Liver (tissue), 8 donors: ENCODE measurements at regions not wholly inside any gene's neighbourhood (a gene's known extent, or its start where the extent isn't known, plus 50 kb on each side); places are given as distances from the start of the nearest gene placed in this dataset.

ENCODE experiments used
- DNase-seq: peaks from one replicate; pipeline ENCODE4 v3.0.0-alpha.2; 2017; ENCODE audit warnings: low spot score
- H3K27ac ChIP-seq, 2 donors: one replicate each; pipeline ENCODE4 v1.7.0; 2013; ENCODE audit warnings: inconsistent platforms in 2 of 2, low read length in 2 of 2, control low read depth in 1 of 2, low read depth in 1 of 2, mild to moderate bottlenecking in 1 of 2
- H3K27me3 ChIP-seq, 4 donors: one replicate each; pipeline versions ENCODE4 v1.6.1 to v1.7.0; 2013; ENCODE audit warnings: low read length in 3 of 4, inconsistent platforms in 1 of 4, mild to moderate bottlenecking in 1 of 4, moderate library complexity in 1 of 4; ENCODE audit not compliant: control insufficient read depth in 4 of 4, insufficient read depth in 4 of 4
- H3K36me3 ChIP-seq, 4 donors: one replicate each; pipeline versions ENCODE4 v1.6.1 to v1.7.0; 2013; ENCODE audit warnings: low read length in 3 of 4, mild to moderate bottlenecking in 3 of 4, low read depth in 1 of 4, moderate library complexity in 1 of 4; ENCODE audit not compliant: control insufficient read depth in 4 of 4, insufficient read depth in 3 of 4
- H3K4me1 ChIP-seq, 4 donors: one replicate each; pipeline versions ENCODE4 v1.6.1 to v1.7.0; 2013; ENCODE audit warnings: low read length in 3 of 4, mild to moderate bottlenecking in 3 of 4, moderate library complexity in 1 of 4; ENCODE audit not compliant: control insufficient read depth in 4 of 4, insufficient read depth in 4 of 4
- H3K4me3 ChIP-seq, 3 donors: one replicate each; pipeline versions ENCODE4 v1.6.1 to v1.7.0; 2013; ENCODE audit warnings: low read length in 3 of 3, control low read depth in 1 of 3, low read depth in 1 of 3, mild to moderate bottlenecking in 1 of 3
- H3K9ac ChIP-seq, 2 donors: one replicate each; pipeline ENCODE4 v1.7.0; 2013; ENCODE audit warnings: low read length in 2 of 2, mild to moderate bottlenecking in 2 of 2, moderate library complexity in 2 of 2, control low read depth in 1 of 2, low read depth in 1 of 2
- H3K9me3 ChIP-seq, 4 donors: one replicate each; pipeline versions ENCODE4 v1.6.1 to v1.7.0; 2013; ENCODE audit warnings: low read length in 3 of 4; ENCODE audit not compliant: control insufficient read depth in 4 of 4
- ATF3 ChIP-seq: IDR thresholded peaks from 2 replicates; pipeline ENCODE4 v1.6.1; 2016; ENCODE audit warnings: antibody characterized with exemption
- CTCF ChIP-seq: fragments of 150-350 bp; IDR thresholded peaks from 2 replicates; pipeline ENCODE4 v1.5.1; 2017; ENCODE audit warnings: improper control_type of control experiment, low read depth, low read length; ENCODE audit not compliant: missing input control
- EGR1 ChIP-seq, 2 donors: IDR thresholded peaks; 2 replicates each; pipeline ENCODE4 v1.6.1; 2016 to 2018; ENCODE audit warnings: antibody characterized with exemption in 2 of 2, low read depth in 2 of 2
- FOXA1 ChIP-seq: IDR thresholded peaks from 2 replicates; pipeline ENCODE4 v1.6.1; 2016; ENCODE audit warnings: antibody characterized with exemption
- FOXA2 ChIP-seq: IDR thresholded peaks from 2 replicates; pipeline ENCODE4 v1.6.1; 2016; ENCODE audit warnings: antibody characterized with exemption
- GABPA ChIP-seq, 2 donors: IDR thresholded peaks in 1 of 2; conservative IDR thresholded peaks in 1 of 2; 2 replicates each; pipeline ENCODE4 v1.6.1; 2016; ENCODE audit warnings: antibody characterized with exemption in 2 of 2, mild to moderate bottlenecking in 1 of 2, moderate library complexity in 1 of 2
- HNF4A ChIP-seq, 2 donors: conservative IDR thresholded peaks; 2 replicates each; pipeline ENCODE4 v1.6.1; 2016; ENCODE audit warnings: antibody characterized with exemption in 2 of 2, mild to moderate bottlenecking in 2 of 2
- HNF4G ChIP-seq: IDR thresholded peaks from 2 replicates; pipeline ENCODE4 v1.6.1; 2016; ENCODE audit warnings: antibody characterized with exemption
- JUND ChIP-seq, 2 donors: IDR thresholded peaks; 2 replicates each; pipeline ENCODE4 v1.6.1; 2016; ENCODE audit warnings: antibody characterized with exemption in 2 of 2
- MAX ChIP-seq: IDR thresholded peaks from 2 replicates; pipeline ENCODE4 v1.6.1; 2016; ENCODE audit warnings: antibody characterized with exemption
- NR2F2 ChIP-seq: IDR thresholded peaks from 2 replicates; pipeline ENCODE4 v1.6.1; 2016; ENCODE audit warnings: antibody characterized with exemption
- RAD21 ChIP-seq, 2 donors: IDR thresholded peaks; 2 replicates each; pipeline ENCODE4 v1.6.1; 2016; ENCODE audit warnings: antibody characterized with exemption in 2 of 2, mild to moderate bottlenecking in 2 of 2
- REST ChIP-seq: IDR thresholded peaks from 2 replicates; pipeline ENCODE4 v1.6.1; 2016; ENCODE audit warnings: antibody characterized with exemption, mild to moderate bottlenecking
- TAF1 ChIP-seq: conservative IDR thresholded peaks from 2 replicates; pipeline ENCODE4 v1.6.1; 2016; ENCODE audit warnings: antibody characterized with exemption, mild to moderate bottlenecking
- YY1 ChIP-seq: IDR thresholded peaks from 2 replicates; pipeline ENCODE4 v1.6.1; 2016; ENCODE audit warnings: antibody characterized with exemption, mild to moderate bottlenecking
- WGBS: extraction: QIAGEN DNeasy Blood & Tissue Kit; methylation state at CpG from one replicate; pipeline ENCODE4 v1.1.7; 2013; 5-methylcytosine and 5-hydroxymethylcytosine counted together
- donor health status: healthy.
- donor health status: healthy.
- donor health status: healthy.
- donor health status: healthy.
- donor health status: healthy.

- no peak overlapping the region for H3K27ac ChIP-seq
- no peak for DNase-seq
Measured at GRCh38 chr11:127061947-127062346, 61.4 kb upstream of the KIRREL3 start.

GRCh38 chr11:127059750-127060149, 59.2 kb upstream of the KIRREL3 start:
- no peak overlapping the region for H3K4me3 ChIP-seq
- no peaks in the 10 kb centered on the region for H3K27me3 ChIP-seq
- no peaks in the 10 kb centered on the region for H3K4me1 ChIP-seq
- no peak for TF ChIP-seq ATF3
- H3K27ac ChIP-seq, result no peak overlapping the region
- no peak overlapping the region for H3K9ac ChIP-seq
- WGBS, result 90% methylated on average over 7 of the region's 7 CpGs
- H3K9me3 ChIP-seq, result no peaks in the 10 kb centered on the region
- H3K36me3 ChIP-seq, result no peaks in the 10 kb centered on the region
- no peak for DNase-seq

More at GRCh38 chr11:127061947-127062346, 61.4 kb upstream of the KIRREL3 start:
- H3K9ac ChIP-seq, result no peak overlapping the region
- H3K4me1 ChIP-seq, result peaks cover 0 to 2% (median 0%) of the 10 kb centered on the region in 4 donors
- no peaks in the 10 kb centered on the region for H3K27me3 ChIP-seq
- H3K36me3 ChIP-seq, result no peaks in the 10 kb centered on the region
- no peak overlapping the region for H3K4me3 ChIP-seq
- H3K9me3 ChIP-seq, result no peaks in the 10 kb centered on the region
- TF ChIP-seq RAD21 (IDR thresholded peaks at IDR 0.05), result no peak
- no peak for TF ChIP-seq FOXA2
- no peak for TF ChIP-seq HNF4G
- no peak for TF ChIP-seq GABPA (IDR thresholded peaks at IDR 0.05 in 1 of 2, conservative IDR thresholded peaks at IDR 0.05 in 1 of 2)
- TF ChIP-seq NR2F2, result no peak
- no peak for TF ChIP-seq HNF4A (conservative IDR thresholded peaks at IDR 0.05)
- TF ChIP-seq EGR1 (IDR thresholded peaks at IDR 0.05; ENCODE audit: low read depth in 2 of 2), result no peak
- TF ChIP-seq TAF1, result no peak

- no peaks in the 10 kb centered on the region for H3K4me1 ChIP-seq
- no peaks in the 10 kb centered on the region for H3K27me3 ChIP-seq
- H3K9ac ChIP-seq, result no peak overlapping the region
- H3K4me3 ChIP-seq, result no peak overlapping the region
- TF ChIP-seq JUND (IDR thresholded peaks at IDR 0.05) (no peak), GABPA (IDR thresholded peaks at IDR 0.05 in 1 of 2, conservative IDR thresholded peaks at IDR 0.05 in 1 of 2) (no peak), FOXA1 (no peak), HNF4A (conservative IDR thresholded peaks at IDR 0.05) (no peak), CTCF (no peak), FOXA2 (no peak), ATF3 (no peak), REST (no peak), EGR1 (IDR thresholded peaks at IDR 0.05; ENCODE audit: low read depth in 2 of 2) (no peak), TAF1 (no peak), YY1 (no peak), MAX (no peak), RAD21 (IDR thresholded peaks at IDR 0.05) (no peak), HNF4G (no peak)
- H3K9me3 ChIP-seq, result no peaks in the 10 kb centered on the region
- no peaks in the 10 kb centered on the region for H3K36me3 ChIP-seq
- H3K27ac ChIP-seq, result no peak overlapping the region
- WGBS, result 92% methylated on average over 11 of the region's 11 CpGs
- DNase-seq, result no peak
Measured at GRCh38 chr11:127059286-127059685, 58.7 kb upstream of the KIRREL3 start.
